ENCODE measurements at regions not wholly inside any gene's neighbourhood (a gene's known extent, or its start where the extent isn't known, plus 50 kb on each side); places are given as distances from the start of the nearest gene placed in this dataset.

DNA sequence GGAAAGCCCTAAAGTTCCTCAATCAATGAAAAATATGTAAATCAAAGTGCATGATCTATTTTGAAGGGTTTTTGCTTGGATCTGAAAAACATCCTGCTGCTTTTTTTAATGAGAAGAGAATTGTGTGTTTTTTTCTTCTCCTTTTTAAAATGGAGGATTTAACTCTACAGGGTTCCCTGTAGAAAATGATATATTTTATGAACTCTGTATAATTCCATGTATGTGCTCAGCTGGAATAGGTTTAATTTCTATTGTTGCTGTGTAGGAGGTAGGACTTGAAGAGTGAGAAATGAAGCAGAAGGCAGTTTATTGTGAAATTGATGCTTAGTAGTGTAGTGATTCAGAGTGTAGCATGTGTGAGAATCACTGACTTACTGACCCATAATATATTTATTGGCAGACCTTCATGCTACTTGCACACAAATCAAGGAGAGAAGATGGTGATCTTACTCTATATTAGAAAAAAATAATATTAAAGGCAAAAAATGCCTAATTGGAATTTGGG lies 286.8 kb upstream of the FSTL5 start:
- TF ChIP-seq, protein P1, sequence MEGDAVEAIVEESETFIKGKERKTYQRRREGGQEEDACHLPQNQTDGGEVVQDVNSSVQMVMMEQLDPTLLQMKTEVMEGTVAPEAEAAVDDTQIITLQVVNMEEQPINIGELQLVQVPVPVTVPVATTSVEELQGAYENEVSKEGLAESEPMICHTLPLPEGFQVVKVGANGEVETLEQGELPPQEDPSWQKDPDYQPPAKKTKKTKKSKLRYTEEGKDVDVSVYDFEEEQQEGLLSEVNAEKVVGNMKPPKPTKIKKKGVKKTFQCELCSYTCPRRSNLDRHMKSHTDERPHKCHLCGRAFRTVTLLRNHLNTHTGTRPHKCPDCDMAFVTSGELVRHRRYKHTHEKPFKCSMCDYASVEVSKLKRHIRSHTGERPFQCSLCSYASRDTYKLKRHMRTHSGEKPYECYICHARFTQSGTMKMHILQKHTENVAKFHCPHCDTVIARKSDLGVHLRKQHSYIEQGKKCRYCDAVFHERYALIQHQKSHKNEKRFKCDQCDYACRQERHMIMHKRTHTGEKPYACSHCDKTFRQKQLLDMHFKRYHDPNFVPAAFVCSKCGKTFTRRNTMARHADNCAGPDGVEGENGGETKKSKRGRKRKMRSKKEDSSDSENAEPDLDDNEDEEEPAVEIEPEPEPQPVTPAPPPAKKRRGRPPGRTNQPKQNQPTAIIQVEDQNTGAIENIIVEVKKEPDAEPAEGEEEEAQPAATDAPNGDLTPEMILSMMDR (IDR thresholded peaks at IDR 0.05) = no peak
- no peak for TF ChIP-seq POLR2A (IDR thresholded peaks at IDR 0.05)
- no peak overlapping the region for H3K4me3 ChIP-seq (ENCODE audit: low read depth, poor library complexity, severe bottlenecking)
- DNase-seq (ENCODE audit: low spot score in 2 of 2) = no peak
- intact Hi-C loops (cut with DNase I; ENCODE audit: low total_unique reads) = no loop called here

DNA sequence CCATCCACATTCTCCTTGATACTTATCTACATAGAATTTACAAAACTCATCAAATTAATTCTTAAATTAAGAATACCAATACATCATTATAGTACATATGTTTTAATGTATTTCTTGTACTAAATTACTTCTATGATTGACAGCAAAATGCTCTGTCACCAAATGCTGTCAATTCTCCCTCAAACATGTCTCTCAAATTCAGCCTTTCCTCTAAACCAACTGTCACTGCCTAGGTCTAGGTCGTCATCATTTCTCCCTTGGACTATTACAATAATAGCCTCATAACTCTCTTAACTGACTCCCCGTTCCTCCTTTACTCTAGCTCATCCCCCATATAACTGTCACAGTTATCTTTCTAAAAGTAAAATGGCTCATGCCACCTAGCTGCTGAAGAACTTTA lies 279.7 kb upstream of the FSTL5 start:
- WGBS, 2 donors = 53 to 60% methylated on average over 2 of the region's 2 CpGs

DNA sequence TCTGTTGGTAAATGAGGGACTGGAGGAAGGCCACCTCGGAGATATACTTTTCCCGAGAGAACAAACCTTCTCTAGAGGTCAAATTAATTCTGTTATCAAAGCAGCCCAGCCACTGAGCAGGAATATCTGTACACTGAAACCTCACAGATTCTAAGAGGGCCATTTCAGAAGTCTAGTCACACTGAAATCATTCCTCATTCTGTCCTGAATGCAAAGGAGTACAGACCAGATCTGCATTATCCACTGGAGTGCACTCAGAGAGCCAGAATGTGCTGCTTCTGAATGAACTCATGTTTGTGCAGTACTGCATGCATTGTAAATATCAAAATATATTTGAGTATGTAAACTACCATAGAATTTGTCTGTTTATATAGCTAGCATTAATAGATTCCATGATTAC lies 278.3 kb upstream of the FSTL5 start:
- intact Hi-C loops (cut with DNase I; ENCODE audit: low total_unique reads) = no loop called here
- WGBS, 2 donors = 64 to 76% methylated on average over 2 of the region's 2 CpGs
- H3K4me3 ChIP-seq (ENCODE audit: low read depth, poor library complexity, severe bottlenecking) = no peak overlapping the region
- TF ChIP-seq, protein P1 (IDR thresholded peaks at IDR 0.05) = no peak
- TF ChIP-seq POLR2A (IDR thresholded peaks at IDR 0.05) = no peak
- no peak for DNase-seq (ENCODE audit: low spot score in 2 of 2)

More for the DNA sequence above, 279.7 kb upstream of the FSTL5 start:
- H3K4me3 ChIP-seq (ENCODE audit: low read depth, poor library complexity, severe bottlenecking) = no peak overlapping the region
- intact Hi-C loops (cut with DNase I; ENCODE audit: low total_unique reads) = no loop called here
- DNase-seq (ENCODE audit: low spot score in 2 of 2) = no peak
- TF ChIP-seq, protein P1 (IDR thresholded peaks at IDR 0.05) = no peak
- no peak for TF ChIP-seq POLR2A (IDR thresholded peaks at IDR 0.05)

DNA sequence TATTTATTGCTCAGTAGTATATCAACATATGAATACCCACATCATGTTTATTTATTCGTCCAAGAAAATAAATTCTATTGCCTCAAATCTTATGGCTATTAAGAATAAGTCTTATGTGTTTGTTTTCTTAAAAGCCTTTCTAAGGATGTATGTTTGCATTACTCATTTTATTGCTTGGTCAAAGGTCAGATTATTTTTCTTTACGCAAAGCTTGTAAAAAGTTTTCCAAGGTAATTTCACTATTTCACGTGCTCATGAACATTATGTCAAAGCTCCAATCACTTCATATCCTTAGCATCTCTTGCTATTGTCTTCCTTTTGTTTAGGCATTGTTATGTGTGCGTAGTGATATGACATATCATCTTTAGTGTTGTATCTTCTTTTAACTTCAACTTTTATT lies 258.5 kb upstream of the FSTL5 start:
- TF ChIP-seq, protein P1 (IDR thresholded peaks at IDR 0.05) = no peak
- TF ChIP-seq POLR2A (IDR thresholded peaks at IDR 0.05) = no peak
- no peak overlapping the region for H3K4me3 ChIP-seq (ENCODE audit: low read depth, poor library complexity, severe bottlenecking)
- 89 to 90% methylated on average over 4 of the region's 4 CpGs for WGBS, 2 donors
- no peak for DNase-seq (ENCODE audit: low spot score in 2 of 2)
- intact Hi-C loops (cut with DNase I; ENCODE audit: low total_unique reads) = no loop called here

DNA sequence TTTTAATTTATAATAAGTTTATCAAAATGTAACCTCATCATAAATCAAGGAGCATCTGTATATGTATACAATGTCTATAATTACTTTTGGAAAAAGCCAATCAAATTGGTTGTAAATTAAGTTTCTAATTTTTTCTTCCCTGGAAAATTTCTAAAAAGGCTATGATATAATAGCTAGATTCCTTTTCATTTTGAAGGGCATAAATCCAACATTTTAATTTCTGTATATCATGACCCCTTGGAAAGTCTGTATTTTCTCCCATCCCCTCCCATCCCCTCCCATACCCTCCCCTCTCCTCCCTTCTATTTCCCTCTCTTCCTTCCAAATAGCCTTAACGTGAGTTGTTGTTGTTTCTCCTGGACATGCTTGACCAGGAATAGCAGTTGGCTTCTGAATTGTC lies 247.1 kb upstream of the FSTL5 start:
- no peak for TF ChIP-seq POLR2A (IDR thresholded peaks at IDR 0.05)
- TF ChIP-seq, protein P1 (IDR thresholded peaks at IDR 0.05) = no peak
- WGBS, 2 donors = 0% methylated on average over 1 of the region's 1 CpG
- no peak for DNase-seq (ENCODE audit: low spot score in 2 of 2)

DNA sequence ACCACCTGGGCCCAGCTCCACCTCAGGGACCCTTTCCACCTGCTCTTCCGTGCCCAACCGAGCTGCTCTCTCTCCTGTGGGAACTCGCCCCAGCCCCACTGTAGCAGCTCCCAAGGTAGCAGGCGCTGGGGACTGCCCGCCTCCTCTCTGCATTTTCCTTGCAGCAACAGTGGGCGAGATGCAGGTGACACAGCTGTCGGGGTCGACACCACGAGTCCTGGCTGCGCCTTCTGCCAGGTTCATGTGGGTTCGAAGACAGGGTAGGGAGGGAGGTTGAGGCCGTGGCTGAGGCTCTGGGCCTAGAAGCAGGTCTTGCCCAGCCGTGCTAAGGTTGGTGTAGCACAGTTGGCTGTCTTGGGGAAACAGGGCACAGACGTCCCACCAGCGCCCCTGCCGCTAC lies 245.2 kb upstream of the FSTL5 start:
- TF ChIP-seq, protein P1 (IDR thresholded peaks at IDR 0.05) = no peak
- TF ChIP-seq POLR2A (IDR thresholded peaks at IDR 0.05) = no peak
- DNase-seq (ENCODE audit: low spot score in 2 of 2) = no peak
- intact Hi-C loops (cut with DNase I; ENCODE audit: low total_unique reads) = no loop called here
- 90 to 91% methylated on average over 16 of the region's 16 CpGs for WGBS, 2 donors
- no peak overlapping the region for H3K4me3 ChIP-seq (ENCODE audit: low read depth, poor library complexity, severe bottlenecking)

More for the DNA sequence above, 247.1 kb upstream of the FSTL5 start:
- no peak overlapping the region for H3K4me3 ChIP-seq (ENCODE audit: low read depth, poor library complexity, severe bottlenecking)
- intact Hi-C loops (cut with DNase I; ENCODE audit: low total_unique reads) = no loop called here
